ENCODE measurements at regions not wholly inside any gene's neighbourhood (a gene's known extent, or its start where the extent isn't known, plus 50 kb on each side); places are given as distances from the start of the nearest gene placed in this dataset.

DNA sequence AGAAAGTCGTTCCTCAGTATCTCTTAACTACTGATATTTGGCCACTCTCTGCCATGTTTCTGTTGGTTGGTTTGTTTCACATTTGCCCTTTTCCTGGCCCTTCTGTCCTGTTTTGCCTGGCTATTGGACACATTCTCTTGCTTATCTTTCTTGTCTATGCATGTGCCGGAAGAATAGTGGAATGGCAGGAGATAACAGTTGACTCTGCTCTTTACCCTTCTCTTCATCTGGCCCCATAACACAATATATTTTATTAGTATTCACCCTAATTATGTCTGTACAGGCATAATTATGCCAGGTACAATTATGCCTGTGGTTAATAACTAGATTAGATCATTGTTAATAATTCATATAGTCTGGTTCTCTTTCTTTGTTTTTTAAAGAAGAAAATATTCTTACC, 243.5 kb upstream of the LMO3 start:
- Mint-ChIP-seq H3K9me3 (ENCODE audit: unreplicated experiment) (no peaks in the 10 kb centered on the region), H3K4me1 (ENCODE audit: insufficient read depth, unreplicated experiment) (no peaks in the 10 kb centered on the region), H3K27ac (ENCODE audit: low read depth, unreplicated experiment) (no peak overlapping the region), H3K36me3 (ENCODE audit: insufficient read depth, unreplicated experiment) (no peaks in the 10 kb centered on the region), H3K4me3 (ENCODE audit: unreplicated experiment) (no peak overlapping the region), H3K27me3 (ENCODE audit: insufficient read depth, unreplicated experiment) (peaks cover 36% of the 10 kb centered on the region)
- intact Hi-C loops (cut with micrococcal nuclease) = no loop called here
- TF ChIP-seq, protein P1, sequence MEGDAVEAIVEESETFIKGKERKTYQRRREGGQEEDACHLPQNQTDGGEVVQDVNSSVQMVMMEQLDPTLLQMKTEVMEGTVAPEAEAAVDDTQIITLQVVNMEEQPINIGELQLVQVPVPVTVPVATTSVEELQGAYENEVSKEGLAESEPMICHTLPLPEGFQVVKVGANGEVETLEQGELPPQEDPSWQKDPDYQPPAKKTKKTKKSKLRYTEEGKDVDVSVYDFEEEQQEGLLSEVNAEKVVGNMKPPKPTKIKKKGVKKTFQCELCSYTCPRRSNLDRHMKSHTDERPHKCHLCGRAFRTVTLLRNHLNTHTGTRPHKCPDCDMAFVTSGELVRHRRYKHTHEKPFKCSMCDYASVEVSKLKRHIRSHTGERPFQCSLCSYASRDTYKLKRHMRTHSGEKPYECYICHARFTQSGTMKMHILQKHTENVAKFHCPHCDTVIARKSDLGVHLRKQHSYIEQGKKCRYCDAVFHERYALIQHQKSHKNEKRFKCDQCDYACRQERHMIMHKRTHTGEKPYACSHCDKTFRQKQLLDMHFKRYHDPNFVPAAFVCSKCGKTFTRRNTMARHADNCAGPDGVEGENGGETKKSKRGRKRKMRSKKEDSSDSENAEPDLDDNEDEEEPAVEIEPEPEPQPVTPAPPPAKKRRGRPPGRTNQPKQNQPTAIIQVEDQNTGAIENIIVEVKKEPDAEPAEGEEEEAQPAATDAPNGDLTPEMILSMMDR (IDR thresholded peaks at IDR 0.05; ENCODE audit: unreplicated experiment) = no peak
- no peak for DNase-seq (ENCODE audit: unreplicated experiment)
- POLR2A ChIA-PET = interaction anchor here (0.7 kb wide), 1 partner anchor 43 kb away, joined by 3 read pairs; no protein-coding TSS in a partner anchor
- BruUV-seq (replicated peaks) = no TSS peak
- CTCF ChIA-PET = no interaction called here

DNA sequence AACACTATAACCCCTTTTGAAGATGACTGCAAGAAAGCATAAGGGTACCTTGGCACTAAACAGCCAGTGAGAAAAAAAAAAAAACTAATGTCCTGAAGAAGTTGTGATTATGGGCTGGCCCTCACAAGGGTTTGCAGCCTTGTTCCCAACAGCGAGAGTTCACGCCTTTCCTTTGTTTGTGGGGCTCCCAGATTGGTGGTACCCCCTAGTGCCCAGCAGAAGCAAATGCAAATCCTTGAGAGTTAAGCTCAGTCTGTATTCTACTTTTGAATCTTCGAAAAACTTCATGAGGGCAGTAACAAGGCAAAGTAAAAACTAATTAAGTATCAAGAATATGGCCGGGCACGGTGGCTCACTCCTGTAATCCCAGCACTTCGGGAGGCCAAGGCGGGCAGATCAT, 238.9 kb upstream of the LMO3 start:
- Mint-ChIP-seq H3K27me3 (ENCODE audit: insufficient read depth, unreplicated experiment) (peaks cover 35% of the 10 kb centered on the region), H3K4me1 (ENCODE audit: insufficient read depth, unreplicated experiment) (no peaks in the 10 kb centered on the region), H3K4me3 (ENCODE audit: unreplicated experiment) (no peak overlapping the region), H3K27ac (ENCODE audit: low read depth, unreplicated experiment) (no peak overlapping the region), H3K36me3 (ENCODE audit: insufficient read depth, unreplicated experiment) (no peaks in the 10 kb centered on the region), H3K9me3 (ENCODE audit: unreplicated experiment) (no peaks in the 10 kb centered on the region)
- TF ChIP-seq, protein P1 (IDR thresholded peaks at IDR 0.05; ENCODE audit: unreplicated experiment) = no peak
- BruUV-seq (replicated peaks) = no TSS peak
- intact Hi-C loops (cut with micrococcal nuclease) = no loop called here
- peak; percentile 5 for DNase-seq (ENCODE audit: unreplicated experiment)
- POLR2A ChIA-PET = no interaction called here
- CTCF ChIA-PET = interaction anchor here (0.6 to 0.9 kb wide), 2 partner anchors 13 to 42 kb away, joined by 4 to 5 read pairs; no protein-coding TSS in a partner anchor

DNA sequence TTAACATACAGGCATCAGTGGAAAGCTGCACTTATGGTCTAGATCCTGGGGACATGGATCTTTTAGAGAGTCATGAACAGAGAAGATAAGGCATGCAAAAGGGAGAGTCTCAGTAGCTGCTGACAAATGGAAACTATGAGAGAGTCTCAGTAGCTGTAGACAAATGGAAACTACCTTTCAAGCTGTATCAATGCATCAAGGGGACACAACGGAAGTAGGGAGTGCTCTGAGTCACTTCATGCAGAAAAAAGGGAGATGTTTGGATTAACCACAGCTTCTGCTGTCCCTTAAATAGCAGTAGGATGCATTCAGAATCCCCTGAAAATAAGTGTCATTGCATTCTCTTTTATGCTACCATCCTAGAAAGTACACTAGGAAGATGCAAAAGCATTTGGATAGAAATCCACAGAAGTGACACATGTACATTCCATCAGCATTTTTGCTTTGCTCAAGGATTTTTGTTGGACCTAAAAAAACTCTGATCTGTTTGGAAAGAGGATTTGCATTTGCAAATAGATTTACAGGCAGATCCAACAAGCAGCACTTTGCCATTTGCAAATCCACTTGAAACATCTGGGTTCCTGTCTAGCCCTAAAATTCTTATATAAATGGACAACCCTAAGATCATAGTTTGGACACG, 227.5 kb upstream of the LMO3 start:
- Mint-ChIP-seq H3K4me3 (ENCODE audit: unreplicated experiment) (no peak overlapping the region), H3K4me1 (ENCODE audit: insufficient read depth, unreplicated experiment) (no peaks in the 10 kb centered on the region), H3K27ac (ENCODE audit: low read depth, unreplicated experiment) (no peak overlapping the region), H3K9me3 (ENCODE audit: unreplicated experiment) (no peaks in the 10 kb centered on the region), H3K36me3 (ENCODE audit: insufficient read depth, unreplicated experiment) (no peaks in the 10 kb centered on the region), H3K27me3 (ENCODE audit: insufficient read depth, unreplicated experiment) (peaks cover 42% of the 10 kb centered on the region)
- ChIA-PET CTCF (no interaction called here), POLR2A (no interaction called here)
- DNase-seq (ENCODE audit: unreplicated experiment) = no peak
- TF ChIP-seq, protein P1 (IDR thresholded peaks at IDR 0.05; ENCODE audit: unreplicated experiment) = no peak
- intact Hi-C loops (cut with micrococcal nuclease) = no loop called here
- no TSS peak for BruUV-seq (replicated peaks)

DNA sequence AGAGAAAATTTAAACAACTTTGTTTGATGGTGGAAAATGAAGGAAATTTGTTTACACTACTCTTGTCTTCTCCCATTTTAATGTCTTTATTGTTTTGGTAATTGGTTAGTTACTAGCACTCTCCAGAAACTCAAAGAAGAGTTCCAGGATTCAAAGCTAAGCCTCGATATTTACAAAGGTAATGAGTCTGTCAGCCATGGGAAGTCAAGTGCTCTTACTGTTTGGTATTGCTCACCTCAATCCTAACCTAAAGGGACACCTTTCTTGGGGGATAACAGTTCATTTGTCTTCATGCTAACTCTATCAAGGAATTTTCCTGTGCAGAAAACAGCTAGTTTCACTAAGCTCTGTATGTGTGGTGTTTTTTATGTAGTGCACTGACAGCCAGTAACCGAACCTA, 222.9 kb upstream of the LMO3 start:
- H3K4me3 Mint-ChIP-seq (ENCODE audit: unreplicated experiment) = no peak overlapping the region

More for the DNA sequence above, 222.9 kb upstream of the LMO3 start:
- no peak for DNase-seq (ENCODE audit: unreplicated experiment)
- TF ChIP-seq, protein P1 (IDR thresholded peaks at IDR 0.05; ENCODE audit: unreplicated experiment) = no peak
- intact Hi-C loops (cut with micrococcal nuclease) = no loop called here
- H3K4me1 Mint-ChIP-seq (ENCODE audit: insufficient read depth, unreplicated experiment) = no peaks in the 10 kb centered on the region
- no peaks in the 10 kb centered on the region for H3K9me3 Mint-ChIP-seq (ENCODE audit: unreplicated experiment)
- BruUV-seq (replicated peaks) = no TSS peak
- no peaks in the 10 kb centered on the region for H3K36me3 Mint-ChIP-seq (ENCODE audit: insufficient read depth, unreplicated experiment)
- CTCF ChIA-PET = no interaction called here
- POLR2A ChIA-PET = no interaction called here
- H3K27me3 Mint-ChIP-seq (ENCODE audit: insufficient read depth, unreplicated experiment) = peaks cover 21% of the 10 kb centered on the region
- H3K27ac Mint-ChIP-seq (ENCODE audit: low read depth, unreplicated experiment) = no peak overlapping the region
